ENCODE measurements at regions not wholly inside any gene's neighbourhood (a gene's known extent, or its start where the extent isn't known, plus 50 kb on each side); places are given as distances from the start of the nearest gene placed in this dataset.

DNA sequence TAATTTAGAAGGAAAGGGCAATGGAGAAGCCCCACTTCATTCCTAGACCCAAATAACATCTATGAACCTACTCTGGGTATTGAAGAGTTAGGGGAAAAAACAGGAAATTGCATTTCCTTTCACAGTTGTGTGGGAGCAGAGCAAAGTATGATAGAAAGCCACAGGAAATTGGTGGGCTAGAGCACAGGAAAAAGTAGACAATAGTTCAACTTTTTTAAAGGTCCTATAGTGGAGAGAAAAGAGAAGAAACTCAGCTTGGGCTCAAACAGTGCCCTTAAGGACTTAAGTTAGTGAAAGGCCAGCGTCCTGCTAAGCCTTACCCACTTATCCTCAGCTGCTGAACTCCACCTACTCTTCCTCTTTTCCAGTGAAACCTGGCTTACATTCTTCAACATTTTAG lies 258.1 kb downstream of the DPY19L2 start:
- TF ChIP-seq, protein P1, sequence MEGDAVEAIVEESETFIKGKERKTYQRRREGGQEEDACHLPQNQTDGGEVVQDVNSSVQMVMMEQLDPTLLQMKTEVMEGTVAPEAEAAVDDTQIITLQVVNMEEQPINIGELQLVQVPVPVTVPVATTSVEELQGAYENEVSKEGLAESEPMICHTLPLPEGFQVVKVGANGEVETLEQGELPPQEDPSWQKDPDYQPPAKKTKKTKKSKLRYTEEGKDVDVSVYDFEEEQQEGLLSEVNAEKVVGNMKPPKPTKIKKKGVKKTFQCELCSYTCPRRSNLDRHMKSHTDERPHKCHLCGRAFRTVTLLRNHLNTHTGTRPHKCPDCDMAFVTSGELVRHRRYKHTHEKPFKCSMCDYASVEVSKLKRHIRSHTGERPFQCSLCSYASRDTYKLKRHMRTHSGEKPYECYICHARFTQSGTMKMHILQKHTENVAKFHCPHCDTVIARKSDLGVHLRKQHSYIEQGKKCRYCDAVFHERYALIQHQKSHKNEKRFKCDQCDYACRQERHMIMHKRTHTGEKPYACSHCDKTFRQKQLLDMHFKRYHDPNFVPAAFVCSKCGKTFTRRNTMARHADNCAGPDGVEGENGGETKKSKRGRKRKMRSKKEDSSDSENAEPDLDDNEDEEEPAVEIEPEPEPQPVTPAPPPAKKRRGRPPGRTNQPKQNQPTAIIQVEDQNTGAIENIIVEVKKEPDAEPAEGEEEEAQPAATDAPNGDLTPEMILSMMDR (IDR thresholded peaks at IDR 0.05), result no peak
- TF ChIP-seq, protein P2, sequence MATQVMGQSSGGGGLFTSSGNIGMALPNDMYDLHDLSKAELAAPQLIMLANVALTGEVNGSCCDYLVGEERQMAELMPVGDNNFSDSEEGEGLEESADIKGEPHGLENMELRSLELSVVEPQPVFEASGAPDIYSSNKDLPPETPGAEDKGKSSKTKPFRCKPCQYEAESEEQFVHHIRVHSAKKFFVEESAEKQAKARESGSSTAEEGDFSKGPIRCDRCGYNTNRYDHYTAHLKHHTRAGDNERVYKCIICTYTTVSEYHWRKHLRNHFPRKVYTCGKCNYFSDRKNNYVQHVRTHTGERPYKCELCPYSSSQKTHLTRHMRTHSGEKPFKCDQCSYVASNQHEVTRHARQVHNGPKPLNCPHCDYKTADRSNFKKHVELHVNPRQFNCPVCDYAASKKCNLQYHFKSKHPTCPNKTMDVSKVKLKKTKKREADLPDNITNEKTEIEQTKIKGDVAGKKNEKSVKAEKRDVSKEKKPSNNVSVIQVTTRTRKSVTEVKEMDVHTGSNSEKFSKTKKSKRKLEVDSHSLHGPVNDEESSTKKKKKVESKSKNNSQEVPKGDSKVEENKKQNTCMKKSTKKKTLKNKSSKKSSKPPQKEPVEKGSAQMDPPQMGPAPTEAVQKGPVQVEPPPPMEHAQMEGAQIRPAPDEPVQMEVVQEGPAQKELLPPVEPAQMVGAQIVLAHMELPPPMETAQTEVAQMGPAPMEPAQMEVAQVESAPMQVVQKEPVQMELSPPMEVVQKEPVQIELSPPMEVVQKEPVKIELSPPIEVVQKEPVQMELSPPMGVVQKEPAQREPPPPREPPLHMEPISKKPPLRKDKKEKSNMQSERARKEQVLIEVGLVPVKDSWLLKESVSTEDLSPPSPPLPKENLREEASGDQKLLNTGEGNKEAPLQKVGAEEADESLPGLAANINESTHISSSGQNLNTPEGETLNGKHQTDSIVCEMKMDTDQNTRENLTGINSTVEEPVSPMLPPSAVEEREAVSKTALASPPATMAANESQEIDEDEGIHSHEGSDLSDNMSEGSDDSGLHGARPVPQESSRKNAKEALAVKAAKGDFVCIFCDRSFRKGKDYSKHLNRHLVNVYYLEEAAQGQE (IDR thresholded peaks at IDR 0.05; ENCODE audit: insufficient read depth in 1 of 2, low read depth in 2 of 2, low read length in 1 of 2), result no peak
- TF ChIP-seq SIN3A (IDR thresholded peaks at IDR 0.05; ENCODE audit: borderline replicate concordance, insufficient read depth, low read depth, low read length), result no peak
